Neural progenitor cell (in vitro differentiated cells): ENCODE measurements at regions not wholly inside any gene's neighbourhood (a gene's known extent, or its start where the extent isn't known, plus 50 kb on each side); places are given as distances from the start of the nearest gene placed in this dataset.

Source experiments
- DNase-seq: peaks from one replicate; pipeline ENCODE4 v3.0.0-alpha.2; 2016; ENCODE audit warnings: low spot score
- H2AFZ ChIP-seq: fragments of 200-600 bp; sonication (generic); replicated peaks from 2 replicates; pipeline ENCODE4 v1.6.1; 2016; ENCODE audit warnings: antibody characterized with exemption
- H3F3A ChIP-seq: fragments of 200-600 bp; sonication (generic); 2 replicates; pipeline ENCODE4 v1.6.1; 2016; ENCODE audit warnings: antibody characterized with exemption, low read depth
- H3K27ac ChIP-seq: fragments of 200-600 bp; sonication (generic); 2 replicates; pipeline ENCODE4 v1.5.1; 2016; ENCODE audit warnings: mild to moderate bottlenecking
- H3K27me3 ChIP-seq: fragments of 200-600 bp; sonication (generic); 2 replicates; pipeline ENCODE4 v1.6.1; 2016; ENCODE audit warnings: mild to moderate bottlenecking, moderate library complexity
- H3K36me3 ChIP-seq: fragments of 200-600 bp; sonication (generic); 2 replicates; pipeline ENCODE4 v1.5.1; 2016
- H3K4me1 ChIP-seq: fragments of 200-600 bp; sonication (generic); 2 replicates; pipeline ENCODE4 v1.6.1; 2016; ENCODE audit warnings: mixed run types
- H3K4me2 ChIP-seq: fragments of 200-600 bp; sonication (generic); 2 replicates; pipeline ENCODE4 v1.6.1; 2016
- H3K4me3 ChIP-seq: fragments of 200-600 bp; sonication (generic); 2 replicates; pipeline ENCODE4 v1.5.1; 2016
- H3K79me2 ChIP-seq: fragments of 200-600 bp; sonication (generic); 2 replicates; pipeline ENCODE4 v1.6.1; 2016; ENCODE audit warnings: low read depth
- H3K9ac ChIP-seq: fragments of 200-600 bp; sonication (generic); 2 replicates; pipeline ENCODE4 v1.6.1; 2016
- H3K9me3 ChIP-seq: fragments of 200-600 bp; sonication (generic); 2 replicates; pipeline ENCODE4 v1.5.1; 2016; ENCODE audit warnings: low read depth
- H4K20me1 ChIP-seq: fragments of 200-600 bp; sonication (generic); 2 replicates; pipeline ENCODE4 v1.6.1; 2016; ENCODE audit warnings: low read depth
- H3K27ac Mint-ChIP-seq: 3 replicates; pipeline ENCODE4 v1.8.0; 2021; ENCODE audit warnings: mixed read lengths
- H3K27me3 Mint-ChIP-seq: 2 replicates; pipeline ENCODE4 v1.8.0; 2022; ENCODE audit warnings: low read depth, mild to moderate bottlenecking, inconsistent platforms, moderate library complexity, mixed read lengths; ENCODE audit not compliant: insufficient read depth
- H3K36me3 Mint-ChIP-seq: 3 replicates; pipeline ENCODE4 v1.8.0; 2021; ENCODE audit warnings: mixed read lengths
- H3K4me1 Mint-ChIP-seq: 3 replicates; pipeline ENCODE4 v1.8.0; 2021; ENCODE audit warnings: mixed read lengths
- H3K4me3 Mint-ChIP-seq: 3 replicates; pipeline ENCODE4 v1.8.0; 2021; ENCODE audit warnings: mild to moderate bottlenecking, moderate library complexity, mixed read lengths
- H3K9me3 Mint-ChIP-seq: 3 replicates; pipeline ENCODE4 v1.8.0; 2020; ENCODE audit warnings: mixed read lengths
- EZH2 ChIP-seq: fragments of 200-600 bp; sonication (generic); IDR thresholded peaks from 2 replicates; pipeline ENCODE4 v1.6.1; 2017; ENCODE audit warnings: antibody characterized with exemption, mild to moderate bottlenecking, moderate library complexity
- EZH2phosphoT487 ChIP-seq: fragments of 200-600 bp; sonication (generic); IDR thresholded peaks from 2 replicates; pipeline ENCODE4 v1.6.1; 2017; ENCODE audit warnings: antibody characterized with exemption
- TF ChIP-seq, protein P1 (sequence below): fragments of 200-600 bp; sonication (generic); IDR thresholded peaks from 2 replicates; pipeline ENCODE4 v1.5.1; 2017; ENCODE audit warnings: antibody characterized with exemption, mild to moderate bottlenecking

GRCh38 chr6:91645811-91646210 lies 1058.9 kb upstream of the MAP3K7 start:
- no peaks in the 10 kb centered on the region for H4K20me1 ChIP-seq
- H3K9ac ChIP-seq, result no peak overlapping the region
- Mint-ChIP-seq H3K4me3 (no peak overlapping the region), H3K4me1 (no peaks in the 10 kb centered on the region), H3K9me3 (peaks cover 2% of the 10 kb centered on the region), H3K27me3 (no peaks in the 10 kb centered on the region), H3K36me3 (no peaks in the 10 kb centered on the region), H3K27ac (no peak overlapping the region)
- H3K36me3 ChIP-seq, result no peaks in the 10 kb centered on the region
- H3F3A ChIP-seq, result no peaks in the 10 kb centered on the region
- no peaks in the 10 kb centered on the region for H3K79me2 ChIP-seq
- no peak overlapping the region for H3K27ac ChIP-seq
- H3K9me3 ChIP-seq, result no peaks in the 10 kb centered on the region
- H2AFZ ChIP-seq, result no peak overlapping the region
- H3K4me2 ChIP-seq, result no peak overlapping the region
- no peaks in the 10 kb centered on the region for H3K4me1 ChIP-seq
- no peak overlapping the region for H3K4me3 ChIP-seq
- no peak for DNase-seq
- no peaks in the 10 kb centered on the region for H3K27me3 ChIP-seq
- TF ChIP-seq, protein P1, sequence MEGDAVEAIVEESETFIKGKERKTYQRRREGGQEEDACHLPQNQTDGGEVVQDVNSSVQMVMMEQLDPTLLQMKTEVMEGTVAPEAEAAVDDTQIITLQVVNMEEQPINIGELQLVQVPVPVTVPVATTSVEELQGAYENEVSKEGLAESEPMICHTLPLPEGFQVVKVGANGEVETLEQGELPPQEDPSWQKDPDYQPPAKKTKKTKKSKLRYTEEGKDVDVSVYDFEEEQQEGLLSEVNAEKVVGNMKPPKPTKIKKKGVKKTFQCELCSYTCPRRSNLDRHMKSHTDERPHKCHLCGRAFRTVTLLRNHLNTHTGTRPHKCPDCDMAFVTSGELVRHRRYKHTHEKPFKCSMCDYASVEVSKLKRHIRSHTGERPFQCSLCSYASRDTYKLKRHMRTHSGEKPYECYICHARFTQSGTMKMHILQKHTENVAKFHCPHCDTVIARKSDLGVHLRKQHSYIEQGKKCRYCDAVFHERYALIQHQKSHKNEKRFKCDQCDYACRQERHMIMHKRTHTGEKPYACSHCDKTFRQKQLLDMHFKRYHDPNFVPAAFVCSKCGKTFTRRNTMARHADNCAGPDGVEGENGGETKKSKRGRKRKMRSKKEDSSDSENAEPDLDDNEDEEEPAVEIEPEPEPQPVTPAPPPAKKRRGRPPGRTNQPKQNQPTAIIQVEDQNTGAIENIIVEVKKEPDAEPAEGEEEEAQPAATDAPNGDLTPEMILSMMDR, result no peak
- no peak for TF ChIP-seq EZH2
- no peak for TF ChIP-seq EZH2phosphoT487

DNA sequence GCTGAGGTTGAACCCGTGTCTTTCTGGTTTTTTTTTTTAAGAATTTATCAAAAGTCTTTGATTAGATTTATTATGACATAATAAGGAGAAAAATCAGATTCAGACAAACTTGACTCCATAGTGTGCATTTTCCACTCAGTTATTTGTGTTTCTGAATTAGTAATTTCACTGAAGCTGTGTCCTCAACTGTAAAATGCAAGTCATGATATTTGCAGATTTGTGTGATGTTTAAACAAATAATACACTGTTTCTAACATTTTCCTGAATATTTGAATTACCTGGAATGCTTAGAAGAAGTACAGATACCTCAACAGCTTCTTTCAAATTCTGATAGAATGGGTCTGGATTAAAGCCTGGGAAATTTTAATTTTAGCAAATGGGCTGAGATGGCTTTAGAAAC lies 1050.3 kb upstream of the MAP3K7 start:
- H3K4me2 ChIP-seq, result no peak overlapping the region
- peaks cover 18% of the 10 kb centered on the region for H3K4me1 ChIP-seq
- no peak overlapping the region for H3K27ac ChIP-seq
- H3K36me3 Mint-ChIP-seq, result no peaks in the 10 kb centered on the region
- no peak for DNase-seq
- TF ChIP-seq, protein P1, result no peak
- no peak for TF ChIP-seq EZH2phosphoT487
- no peak for TF ChIP-seq EZH2
- no peak overlapping the region for H2AFZ ChIP-seq
- H3K27me3 Mint-ChIP-seq, result peaks cover 1% of the 10 kb centered on the region
- no peaks in the 10 kb centered on the region for H3K36me3 ChIP-seq
- H3K9me3 ChIP-seq, result no peaks in the 10 kb centered on the region
- no peaks in the 10 kb centered on the region for H3K79me2 ChIP-seq
- no peaks in the 10 kb centered on the region for H3K27me3 ChIP-seq
- peaks cover 21% of the 10 kb centered on the region for H3K4me1 Mint-ChIP-seq
- peaks cover 11% of the 10 kb centered on the region for H3K9me3 Mint-ChIP-seq
- H3F3A ChIP-seq, result no peaks in the 10 kb centered on the region
- no peak overlapping the region for H3K9ac ChIP-seq
- no peak overlapping the region for H3K4me3 Mint-ChIP-seq
- H3K27ac Mint-ChIP-seq, result no peak overlapping the region
- no peaks in the 10 kb centered on the region for H4K20me1 ChIP-seq
- H3K4me3 ChIP-seq, result no peak overlapping the region

GRCh38 chr6:91634791-91635190 lies 1047.9 kb upstream of the MAP3K7 start:
- no peaks in the 10 kb centered on the region for H3F3A ChIP-seq
- DNase-seq, result no peak
- no peak overlapping the region for H3K27ac ChIP-seq
- peaks cover 18% of the 10 kb centered on the region for H3K4me1 ChIP-seq
- TF ChIP-seq EZH2phosphoT487 (no peak), EZH2 (no peak)
- TF ChIP-seq, protein P1, result no peak
- H3K27me3 Mint-ChIP-seq, result peaks cover 3% of the 10 kb centered on the region
- H3K27ac Mint-ChIP-seq, result no peak overlapping the region
- no peak overlapping the region for H3K4me2 ChIP-seq
- no peaks in the 10 kb centered on the region for H3K9me3 ChIP-seq
- no peaks in the 10 kb centered on the region for H4K20me1 ChIP-seq
- H2AFZ ChIP-seq, result peak overlapping the region; percentile 14
- H3K9me3 Mint-ChIP-seq, result peaks cover 7% of the 10 kb centered on the region
- H3K36me3 Mint-ChIP-seq, result no peaks in the 10 kb centered on the region
- H3K27me3 ChIP-seq, result no peaks in the 10 kb centered on the region
- peaks cover 23% of the 10 kb centered on the region for H3K4me1 Mint-ChIP-seq
- no peak overlapping the region for H3K4me3 Mint-ChIP-seq
- no peaks in the 10 kb centered on the region for H3K79me2 ChIP-seq
- H3K9ac ChIP-seq, result no peak overlapping the region
- H3K4me3 ChIP-seq, result no peak overlapping the region
- no peaks in the 10 kb centered on the region for H3K36me3 ChIP-seq
